ENCODE measurements at regions not wholly inside any gene's neighbourhood (a gene's known extent, or its start where the extent isn't known, plus 50 kb on each side); places are given as distances from the start of the nearest gene placed in this dataset.

DNA sequence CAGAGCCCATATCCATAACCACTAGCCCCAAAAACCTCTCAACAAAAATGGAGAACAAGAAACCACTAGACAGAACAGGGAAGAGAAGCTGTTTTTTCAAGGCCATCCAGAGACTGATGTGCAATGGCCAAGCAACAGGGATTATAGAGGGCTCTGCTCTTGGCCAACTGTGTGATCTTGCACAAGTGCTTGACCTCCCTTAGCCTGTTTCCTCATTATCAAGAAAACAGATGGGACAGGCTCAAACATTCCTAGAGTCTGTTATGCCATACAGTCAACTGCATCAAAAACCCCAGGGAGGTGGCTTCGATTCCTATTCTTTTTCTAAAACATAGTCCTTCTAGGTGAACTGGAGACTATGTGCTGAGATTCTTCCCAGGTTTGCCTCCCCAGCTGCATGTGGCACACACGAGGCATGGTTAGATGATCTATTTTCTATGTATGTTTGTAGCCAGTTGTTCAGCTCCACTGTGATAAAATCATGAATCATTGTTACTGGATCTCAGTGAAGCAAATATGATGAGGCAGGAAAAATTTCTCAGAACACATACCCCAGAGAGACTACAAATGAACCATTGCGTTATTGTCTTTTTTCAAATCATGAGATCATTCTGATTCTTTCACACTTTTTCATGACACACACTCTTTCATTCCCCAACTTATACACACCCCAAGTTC lies 132.9 kb upstream of the TGFBR2 start:
- Histone ChIP-seq H3K36me3 (ENCODE audit: control insufficient read depth, low read length) (no peaks in the 10 kb centered on the region), H3K4me2 (ENCODE audit: low read length) (no peak overlapping the region), H3K27ac (ENCODE audit: low read depth, low read length) (no peak overlapping the region), H3K9me3 (ENCODE audit: control insufficient read depth, insufficient read depth, low read length) (no peaks in the 10 kb centered on the region), H3K4me1 (ENCODE audit: control insufficient read depth, low read length) (peaks cover 15% of the 10 kb centered on the region), H3K4me3 (ENCODE audit: low read length) (no peak overlapping the region), H3F3A (ENCODE audit: control insufficient read depth, insufficient read depth) (no peaks in the 10 kb centered on the region), H3K9me2 (replicated peaks; ENCODE audit: control insufficient read depth, low read length) (no peaks in the 10 kb centered on the region), H4K20me1 (ENCODE audit: control insufficient read depth, insufficient read depth, low read depth, low read length) (no peaks in the 10 kb centered on the region), H3K27me3 (ENCODE audit: control insufficient read depth, low read length) (no peaks in the 10 kb centered on the region), H3K79me2 (ENCODE audit: control insufficient read depth, low read length) (no peaks in the 10 kb centered on the region)
- no peak for TF ChIP-seq EZH2phosphoT487 (IDR thresholded peaks at IDR 0.05; ENCODE audit: borderline replicate concordance, low read length)
- TF ChIP-seq, protein P1, sequence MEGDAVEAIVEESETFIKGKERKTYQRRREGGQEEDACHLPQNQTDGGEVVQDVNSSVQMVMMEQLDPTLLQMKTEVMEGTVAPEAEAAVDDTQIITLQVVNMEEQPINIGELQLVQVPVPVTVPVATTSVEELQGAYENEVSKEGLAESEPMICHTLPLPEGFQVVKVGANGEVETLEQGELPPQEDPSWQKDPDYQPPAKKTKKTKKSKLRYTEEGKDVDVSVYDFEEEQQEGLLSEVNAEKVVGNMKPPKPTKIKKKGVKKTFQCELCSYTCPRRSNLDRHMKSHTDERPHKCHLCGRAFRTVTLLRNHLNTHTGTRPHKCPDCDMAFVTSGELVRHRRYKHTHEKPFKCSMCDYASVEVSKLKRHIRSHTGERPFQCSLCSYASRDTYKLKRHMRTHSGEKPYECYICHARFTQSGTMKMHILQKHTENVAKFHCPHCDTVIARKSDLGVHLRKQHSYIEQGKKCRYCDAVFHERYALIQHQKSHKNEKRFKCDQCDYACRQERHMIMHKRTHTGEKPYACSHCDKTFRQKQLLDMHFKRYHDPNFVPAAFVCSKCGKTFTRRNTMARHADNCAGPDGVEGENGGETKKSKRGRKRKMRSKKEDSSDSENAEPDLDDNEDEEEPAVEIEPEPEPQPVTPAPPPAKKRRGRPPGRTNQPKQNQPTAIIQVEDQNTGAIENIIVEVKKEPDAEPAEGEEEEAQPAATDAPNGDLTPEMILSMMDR (IDR thresholded peaks at IDR 0.05; ENCODE audit: low read depth, low read length, poor library complexity, severe bottlenecking) = no peak

DNA sequence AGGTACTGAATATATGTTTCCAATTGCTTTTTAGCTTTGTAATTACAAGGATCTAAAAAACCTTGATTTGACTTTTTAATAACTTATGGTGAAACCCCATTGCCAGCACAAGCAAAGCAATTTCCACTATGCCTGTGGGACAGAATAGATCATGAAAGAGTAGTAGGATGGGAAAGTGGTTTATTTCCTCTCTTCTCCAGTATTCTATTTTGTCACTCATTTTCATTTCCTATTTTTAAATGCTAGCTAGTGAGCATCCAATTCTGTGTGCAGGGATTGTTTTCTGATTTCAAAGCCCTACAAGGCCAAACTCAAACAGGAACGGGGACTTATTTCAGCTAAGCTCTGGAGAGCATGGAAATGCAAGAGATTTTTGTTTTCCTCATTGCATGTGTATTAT lies 132.0 kb upstream of the TGFBR2 start:
- H3K4me2 ChIP-seq (ENCODE audit: low read length) = no peak overlapping the region
- no peaks in the 10 kb centered on the region for H4K20me1 ChIP-seq (ENCODE audit: control insufficient read depth, insufficient read depth, low read depth, low read length)
- no peaks in the 10 kb centered on the region for H3F3A ChIP-seq (ENCODE audit: control insufficient read depth, insufficient read depth)
- no peaks in the 10 kb centered on the region for H3K9me3 ChIP-seq (ENCODE audit: control insufficient read depth, insufficient read depth, low read length)
- H3K79me2 ChIP-seq (ENCODE audit: control insufficient read depth, low read length) = no peaks in the 10 kb centered on the region
- TF ChIP-seq EZH2phosphoT487 (IDR thresholded peaks at IDR 0.05; ENCODE audit: borderline replicate concordance, low read length) = no peak
- TF ChIP-seq, protein P1 (IDR thresholded peaks at IDR 0.05; ENCODE audit: low read depth, low read length, poor library complexity, severe bottlenecking) = no peak
- H3K27ac ChIP-seq (ENCODE audit: low read depth, low read length) = no peak overlapping the region
- H3K4me3 ChIP-seq (ENCODE audit: low read length) = no peak overlapping the region
- no peaks in the 10 kb centered on the region for H3K36me3 ChIP-seq (ENCODE audit: control insufficient read depth, low read length)
- no peaks in the 10 kb centered on the region for H3K9me2 ChIP-seq (replicated peaks; ENCODE audit: control insufficient read depth, low read length)
- peaks cover 15% of the 10 kb centered on the region for H3K4me1 ChIP-seq (ENCODE audit: control insufficient read depth, low read length)
- no peaks in the 10 kb centered on the region for H3K27me3 ChIP-seq (ENCODE audit: control insufficient read depth, low read length)

DNA sequence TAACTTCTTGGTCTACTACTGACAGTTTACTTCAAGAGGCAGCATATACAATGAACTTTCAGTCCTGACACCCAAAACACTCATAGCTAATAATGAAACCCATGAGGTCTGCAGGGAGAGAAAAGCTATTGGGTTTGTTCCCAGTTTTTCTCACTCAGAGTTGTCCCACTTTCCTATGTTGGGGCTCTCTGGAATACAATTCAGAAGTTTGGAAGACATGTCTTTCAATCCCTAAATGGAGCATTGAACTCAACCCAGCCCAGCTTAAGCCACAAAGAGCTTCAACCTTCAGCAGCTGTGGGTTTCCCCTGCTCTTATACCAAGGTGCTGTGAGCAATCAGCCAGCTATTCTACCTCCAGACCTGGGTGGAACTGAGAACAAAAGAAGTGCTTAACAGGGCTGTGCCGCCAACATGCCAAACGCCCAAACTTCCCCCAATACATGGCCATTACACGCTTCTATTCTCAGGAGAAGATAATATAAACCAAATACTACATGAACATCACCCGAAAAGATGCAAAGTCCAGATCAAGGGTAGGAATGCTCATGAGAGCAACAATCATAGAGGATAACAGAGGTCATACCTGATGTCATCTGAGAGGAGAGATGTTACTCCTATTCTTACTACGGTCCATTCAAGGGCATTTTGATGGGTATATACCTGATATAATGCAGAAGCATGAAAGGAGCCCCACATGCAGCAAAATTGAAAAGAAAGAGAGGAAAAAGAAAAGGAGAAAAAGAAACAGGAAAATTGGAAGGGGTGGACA lies 131.2 kb upstream of the TGFBR2 start:
- Histone ChIP-seq H3K36me3 (ENCODE audit: control insufficient read depth, low read length) (no peaks in the 10 kb centered on the region), H3K9me3 (ENCODE audit: control insufficient read depth, insufficient read depth, low read length) (no peaks in the 10 kb centered on the region), H3K9me2 (replicated peaks; ENCODE audit: control insufficient read depth, low read length) (no peaks in the 10 kb centered on the region), H3K27me3 (ENCODE audit: control insufficient read depth, low read length) (no peaks in the 10 kb centered on the region), H3K4me1 (ENCODE audit: control insufficient read depth, low read length) (peaks cover 15% of the 10 kb centered on the region), H3K27ac (ENCODE audit: low read depth, low read length) (no peak overlapping the region), H3K79me2 (ENCODE audit: control insufficient read depth, low read length) (no peaks in the 10 kb centered on the region), H4K20me1 (ENCODE audit: control insufficient read depth, insufficient read depth, low read depth, low read length) (no peaks in the 10 kb centered on the region), H3K4me3 (ENCODE audit: low read length) (no peak overlapping the region), H3F3A (ENCODE audit: control insufficient read depth, insufficient read depth) (no peaks in the 10 kb centered on the region), H3K4me2 (ENCODE audit: low read length) (no peak overlapping the region)
- TF ChIP-seq, protein P1 (IDR thresholded peaks at IDR 0.05; ENCODE audit: low read depth, low read length, poor library complexity, severe bottlenecking) = no peak
- no peak for TF ChIP-seq EZH2phosphoT487 (IDR thresholded peaks at IDR 0.05; ENCODE audit: borderline replicate concordance, low read length)

All from DOHH2 (cell line).